GM19035 (cell line): ENCODE measurements at regions not wholly inside any gene's neighbourhood (a gene's known extent, or its start where the extent isn't known, plus 50 kb on each side); places are given as distances from the start of the nearest gene placed in this dataset.

Experiments
- ATAC-seq: cut with Tn5 transposase; IDR thresholded peaks from one replicate; pipeline ENCODE4 v1.9.1; 2021; ENCODE audit not compliant: unreplicated experiment

- ATAC-seq = no peak
These were observed 370.2 kb downstream of the EN1 start for GRCh38 chr2:118477111-118477862.

- no peak for ATAC-seq
These were observed 371.7 kb downstream of the EN1 start for GRCh38 chr2:118475622-118476205.

DNA sequence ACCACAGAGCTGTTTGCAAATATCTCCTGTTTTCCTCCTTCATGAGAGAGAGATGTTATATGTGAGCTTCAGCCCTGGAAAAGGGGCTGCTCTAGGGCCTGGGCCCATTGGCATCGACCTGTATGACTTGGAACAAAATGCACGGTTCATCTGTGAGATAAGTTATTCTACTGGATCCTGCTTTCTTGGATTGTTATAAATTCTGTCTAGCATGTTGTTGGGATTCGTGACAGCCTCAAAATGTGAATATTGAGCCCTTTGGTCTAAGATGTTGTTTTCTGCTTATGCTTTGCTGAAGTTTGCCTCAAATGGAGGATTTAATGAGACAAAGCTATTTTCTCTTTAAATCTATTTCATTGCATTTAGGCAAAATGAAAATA lies 372.9 kb downstream of the EN1 start:
- no peak for ATAC-seq

DNA sequence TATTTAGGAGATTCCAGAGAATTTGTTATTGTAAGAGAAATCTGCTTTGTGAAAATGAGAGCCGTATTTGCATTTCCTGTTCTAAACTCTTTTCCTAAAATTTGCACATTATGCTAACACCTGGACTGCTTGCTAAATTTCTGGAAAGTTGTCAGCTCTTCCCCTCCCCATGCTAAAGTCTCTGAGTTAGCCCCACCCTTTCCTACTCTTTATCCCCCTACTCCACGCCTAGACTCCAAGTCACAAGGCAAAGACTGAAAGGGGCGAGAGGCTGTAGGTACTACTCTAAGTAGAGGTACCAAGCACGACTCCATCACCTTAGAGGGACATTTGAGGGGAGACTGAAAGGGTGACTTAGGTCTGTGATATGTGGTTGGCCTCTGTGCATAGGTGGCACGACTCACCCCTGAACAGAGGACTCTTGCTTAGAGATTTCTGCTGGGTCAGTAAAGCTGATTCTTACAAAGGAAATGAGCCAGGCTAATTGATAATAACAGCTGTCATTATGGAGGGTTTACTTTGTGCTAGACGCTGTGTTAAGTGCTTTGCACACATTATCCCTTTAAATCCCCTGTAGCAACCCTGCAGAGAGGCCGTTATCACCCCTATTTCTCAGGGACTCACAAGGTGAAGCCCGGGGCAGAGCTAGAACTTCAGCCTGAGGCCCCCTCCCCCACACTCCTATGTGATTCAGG lies 373.5 kb downstream of the EN1 start:
- no peak for ATAC-seq

DNA sequence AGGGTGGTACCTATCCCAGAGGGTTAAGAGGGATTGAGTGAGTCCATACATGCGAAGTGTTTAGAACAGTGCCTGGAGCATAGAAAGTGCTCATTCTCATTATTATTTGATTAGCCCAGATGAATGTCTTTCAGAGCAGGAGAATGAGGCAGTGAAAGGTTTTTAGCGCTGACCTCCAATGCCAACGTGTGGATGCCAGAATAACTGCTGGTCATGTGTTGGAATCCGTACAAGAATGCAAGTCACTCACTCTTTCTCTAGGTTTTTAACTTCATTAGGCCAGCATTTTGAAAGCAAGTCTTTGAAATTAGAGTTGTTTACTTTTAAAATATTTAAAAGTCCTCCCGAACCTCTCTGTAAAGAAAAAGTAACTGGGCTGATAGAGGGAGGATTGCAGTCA lies 374.2 kb downstream of the EN1 start:
- ATAC-seq = no peak

- ATAC-seq = no peak
These were observed 377.2 kb downstream of the EN1 start for GRCh38 chr2:118470297-118470696.

DNA sequence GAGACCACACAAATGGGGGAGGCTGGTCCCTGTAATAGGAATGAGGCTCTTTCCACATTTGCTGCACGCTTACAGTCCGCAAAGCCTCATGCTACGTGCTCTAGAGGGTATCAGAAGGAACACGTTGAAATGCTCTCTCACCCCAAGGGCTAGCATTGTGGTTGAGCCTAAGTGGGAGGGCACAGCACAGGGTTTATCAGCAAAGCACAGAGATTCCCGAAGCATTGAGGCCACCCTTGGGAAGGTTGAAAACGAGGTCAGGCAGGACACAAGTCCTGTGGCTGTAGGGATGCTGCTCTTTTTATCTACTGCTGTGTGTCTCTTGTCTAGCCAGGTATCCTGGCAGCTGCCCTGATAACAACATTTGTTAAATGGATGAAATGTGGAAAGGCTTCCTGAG lies 378.3 kb downstream of the EN1 start:
- ATAC-seq = no peak

GRCh38 chr2:118464546-118465265 lies 376.4 kb downstream of the INSIG2 start:
- ATAC-seq = no peak

DNA sequence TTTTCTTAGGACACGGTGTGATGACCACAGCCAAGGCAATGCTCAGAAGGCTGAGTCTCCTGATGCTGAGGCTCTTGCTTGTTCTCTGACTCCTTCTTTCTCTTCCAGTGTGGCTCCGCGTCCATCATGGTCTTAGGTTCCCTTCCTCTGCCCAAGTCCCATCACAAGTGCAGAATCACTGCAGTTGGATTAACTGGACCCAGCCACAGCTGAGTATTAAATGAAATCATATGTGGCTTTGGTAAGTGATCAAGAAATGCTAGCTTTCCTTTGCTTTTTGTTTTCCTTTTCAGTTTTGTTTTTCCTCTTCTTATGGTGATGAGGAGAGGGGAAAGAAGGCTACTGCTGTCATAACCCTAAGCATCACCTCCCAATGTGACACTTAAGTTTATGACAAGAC lies 375.8 kb downstream of the INSIG2 start:
- no peak for ATAC-seq

- no peak for ATAC-seq
These were observed 372.2 kb downstream of the INSIG2 start for GRCh38 chr2:118460425-118460824.

DNA sequence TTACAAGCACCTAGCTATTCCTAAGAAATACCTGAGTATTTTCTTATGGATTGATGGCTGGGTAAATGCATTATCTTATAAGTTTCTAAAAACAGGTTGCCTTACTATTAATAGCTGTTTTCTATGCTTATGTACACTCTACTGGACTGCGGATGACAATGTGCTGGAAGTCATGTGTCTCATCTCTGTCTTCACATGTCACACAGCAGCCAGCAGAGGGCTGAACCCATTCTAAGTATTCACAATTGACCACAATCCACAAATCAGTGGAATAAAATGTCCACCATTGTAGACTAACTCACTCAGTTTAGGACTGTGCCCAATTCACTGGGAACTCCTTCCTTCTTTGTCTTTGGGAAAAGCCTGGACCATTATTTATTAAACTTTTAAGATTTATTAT lies 371.2 kb downstream of the INSIG2 start:
- ATAC-seq = no peak

GRCh38 chr2:118457951-118458350 lies 369.7 kb downstream of the INSIG2 start:
- no peak for ATAC-seq

DNA sequence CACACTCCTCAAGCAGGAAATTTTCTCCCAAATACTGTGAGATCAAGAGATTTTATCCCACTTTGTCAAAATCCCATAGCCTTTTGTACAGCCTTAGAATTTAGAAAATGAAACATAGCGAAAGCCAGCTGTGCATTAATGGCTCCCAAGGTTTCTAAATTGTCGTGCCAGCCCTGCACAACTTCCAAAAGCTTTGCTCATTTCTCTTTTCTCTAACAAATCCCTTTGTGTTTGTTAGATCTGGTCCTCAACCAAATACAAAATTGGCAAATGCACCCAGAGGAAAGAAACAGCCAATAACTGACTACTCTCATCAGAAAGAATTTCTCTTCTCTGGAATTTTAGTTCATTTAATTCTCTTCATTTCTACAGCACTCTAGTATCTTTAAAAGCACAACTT lies 361.1 kb downstream of the INSIG2 start:
- ATAC-seq = no peak

DNA sequence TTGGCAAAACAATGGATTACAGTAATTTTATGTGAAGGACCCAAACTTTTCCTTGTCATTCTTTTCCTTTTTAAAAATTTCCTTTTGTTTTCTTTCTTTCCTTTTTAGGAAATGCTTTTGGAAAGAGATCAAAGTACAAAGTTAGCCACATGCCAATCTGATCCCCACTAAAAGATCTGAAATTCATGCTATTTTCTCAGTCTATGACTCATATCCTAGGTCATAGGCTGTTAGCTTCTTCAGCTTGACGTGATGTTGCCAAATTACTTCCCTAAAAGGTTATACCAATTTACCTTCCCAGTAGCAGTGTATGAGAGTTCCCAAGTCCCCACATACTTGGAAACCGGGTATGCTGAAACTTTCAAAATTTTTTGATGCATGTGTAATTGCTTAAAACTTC lies 355.3 kb downstream of the INSIG2 start:
- no peak for ATAC-seq

GRCh38 chr2:118442996-118443553 lies 354.8 kb downstream of the INSIG2 start:
- ATAC-seq = no peak

DNA sequence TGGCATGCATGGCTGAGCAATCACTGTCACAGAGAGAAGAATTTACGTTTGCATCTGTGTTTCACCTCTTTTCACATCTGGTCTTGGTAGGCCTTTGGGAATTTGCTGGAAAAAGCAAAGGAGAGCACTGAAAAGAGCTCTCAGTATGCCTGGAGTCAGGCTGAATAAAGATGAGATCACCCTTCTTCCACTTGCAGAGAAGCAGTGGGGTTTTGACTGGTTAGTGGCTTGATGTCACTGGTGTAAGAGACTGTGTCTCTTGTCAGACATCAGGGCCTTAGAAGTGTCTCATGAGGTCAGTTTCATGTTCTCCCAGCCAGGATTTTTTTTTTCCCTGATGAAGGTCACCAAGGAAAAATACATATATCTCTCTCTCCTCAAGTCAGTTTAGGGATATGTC lies 353.8 kb downstream of the INSIG2 start:
- no peak for ATAC-seq

DNA sequence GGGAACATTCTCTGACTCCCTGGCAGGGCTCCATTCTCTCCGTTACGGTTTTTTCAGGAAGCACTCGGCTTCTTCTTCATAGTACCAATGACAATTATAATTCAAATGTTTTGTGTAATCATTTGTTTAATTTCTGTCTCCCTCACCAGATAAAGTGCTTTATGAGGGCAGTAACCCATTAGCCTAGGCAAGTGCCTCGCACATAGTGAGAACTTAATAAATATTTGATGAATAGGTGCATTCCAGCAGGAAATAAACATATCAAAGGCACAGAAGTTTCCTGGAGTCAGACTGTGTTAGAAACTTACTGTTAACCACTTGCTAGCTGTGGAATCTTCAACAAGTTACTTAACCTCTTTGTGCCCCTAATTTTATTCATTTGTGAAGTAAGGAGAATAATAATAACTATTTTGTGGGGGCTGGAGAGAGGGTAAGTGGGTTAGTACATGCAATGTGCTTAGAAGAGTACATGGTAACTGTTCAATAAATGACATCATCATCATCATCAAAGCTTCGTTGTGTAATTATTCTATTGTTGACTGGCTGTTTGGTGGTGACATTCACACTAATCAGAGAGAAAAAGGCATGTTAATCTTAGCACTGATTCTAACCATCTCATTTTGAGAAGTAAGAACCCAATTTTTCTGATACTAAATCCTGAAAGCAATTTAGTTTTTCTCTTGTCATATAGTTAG lies 352.3 kb downstream of the INSIG2 start:
- ATAC-seq = no peak

DNA sequence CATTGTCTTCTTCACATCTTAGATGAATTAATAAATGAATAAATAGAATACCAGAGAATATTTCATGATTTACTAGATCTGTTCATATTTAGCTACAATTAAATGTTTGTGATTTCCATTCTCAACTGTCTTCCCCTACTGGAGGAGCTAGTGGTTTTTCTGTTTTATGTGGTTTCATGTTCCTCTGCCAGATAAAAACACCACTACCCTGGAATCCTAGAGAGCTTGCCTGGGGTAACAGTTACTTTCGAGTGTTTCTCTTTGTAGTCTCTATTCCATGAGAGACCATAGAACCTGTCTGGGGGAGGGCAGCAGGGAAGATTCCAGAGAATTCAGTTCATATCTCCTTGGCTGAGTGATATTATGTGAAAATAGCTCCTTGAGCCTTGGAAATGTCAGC lies 349.2 kb downstream of the INSIG2 start:
- no peak for ATAC-seq

GRCh38 chr2:118431997-118432396 lies 343.7 kb downstream of the INSIG2 start:
- no peak for ATAC-seq

DNA sequence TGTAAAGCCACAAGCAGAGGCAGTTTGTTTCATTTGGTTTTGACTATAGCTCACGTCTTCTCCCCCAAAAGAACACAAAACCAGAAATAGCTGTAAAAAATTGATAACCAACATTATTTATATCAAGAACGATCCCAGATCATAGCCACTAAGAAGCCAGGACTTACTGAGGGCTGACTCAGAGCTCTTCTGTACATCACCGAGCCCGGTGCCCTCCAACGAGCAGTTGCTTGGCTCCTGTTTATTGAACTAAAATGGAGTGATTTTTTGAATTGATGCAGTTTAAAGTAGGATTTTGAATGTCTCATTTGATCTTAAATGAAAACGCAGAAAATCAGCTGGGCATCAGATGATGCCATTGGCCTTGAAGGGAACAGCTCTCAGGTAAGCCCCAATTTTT lies 343.3 kb downstream of the INSIG2 start:
- no peak for ATAC-seq

- ATAC-seq = no peak
These were observed 342.9 kb downstream of the INSIG2 start for GRCh38 chr2:118431165-118431517.
